NT2/D1 (cell line): ENCODE measurements at regions not wholly inside any gene's neighbourhood (a gene's known extent, or its start where the extent isn't known, plus 50 kb on each side); places are given as distances from the start of the nearest gene placed in this dataset.

ENCODE experiments used
- DNase-seq: peaks from one replicate; pipeline ENCODE4 v3.0.0-alpha.2; 2011; ENCODE audit warnings: low read depth, low spot score
- H3K27me3 ChIP-seq: 2 replicates; pipeline ENCODE4 v1.6.0; 2011; ENCODE audit warnings: mild to moderate bottlenecking; ENCODE audit not compliant: insufficient read length, insufficient read depth
- H3K36me3 ChIP-seq: 2 replicates; pipeline ENCODE4 v1.6.1; 2011; ENCODE audit warnings: mild to moderate bottlenecking, low read length, mixed read lengths; ENCODE audit not compliant: insufficient read depth, insufficient read length
- H3K4me1 ChIP-seq: 2 replicates; pipeline ENCODE4 v1.5.1; 2011; ENCODE audit not compliant: insufficient read depth, insufficient read length
- H3K4me3 ChIP-seq: 2 replicates; pipeline ENCODE4 v1.5.1; 2011; ENCODE audit warnings: low read depth; ENCODE audit not compliant: insufficient read length
- H3K9ac ChIP-seq: 2 replicates; pipeline ENCODE4 v1.6.0; 2011; ENCODE audit warnings: low read depth; ENCODE audit not compliant: insufficient read length
- H3K9me3 ChIP-seq: 2 replicates; pipeline ENCODE4 v1.5.1; 2011; ENCODE audit warnings: mild to moderate bottlenecking, low read length; ENCODE audit not compliant: insufficient read depth
- SUZ12 ChIP-seq: IDR thresholded peaks from 2 replicates; pipeline ENCODE4 v1.6.1; 2011; ENCODE audit not compliant: insufficient read length, insufficient read depth; ENCODE audit errors: extremely low read depth
- YY1 ChIP-seq: IDR thresholded peaks from 2 replicates; pipeline ENCODE4 v1.6.1; 2011; ENCODE audit not compliant: insufficient read length, insufficient read depth
- ZNF274 ChIP-seq: IDR thresholded peaks from 2 replicates; pipeline ENCODE4 v1.6.1; 2011; ENCODE audit warnings: mild to moderate bottlenecking, low read depth, low read length

DNA sequence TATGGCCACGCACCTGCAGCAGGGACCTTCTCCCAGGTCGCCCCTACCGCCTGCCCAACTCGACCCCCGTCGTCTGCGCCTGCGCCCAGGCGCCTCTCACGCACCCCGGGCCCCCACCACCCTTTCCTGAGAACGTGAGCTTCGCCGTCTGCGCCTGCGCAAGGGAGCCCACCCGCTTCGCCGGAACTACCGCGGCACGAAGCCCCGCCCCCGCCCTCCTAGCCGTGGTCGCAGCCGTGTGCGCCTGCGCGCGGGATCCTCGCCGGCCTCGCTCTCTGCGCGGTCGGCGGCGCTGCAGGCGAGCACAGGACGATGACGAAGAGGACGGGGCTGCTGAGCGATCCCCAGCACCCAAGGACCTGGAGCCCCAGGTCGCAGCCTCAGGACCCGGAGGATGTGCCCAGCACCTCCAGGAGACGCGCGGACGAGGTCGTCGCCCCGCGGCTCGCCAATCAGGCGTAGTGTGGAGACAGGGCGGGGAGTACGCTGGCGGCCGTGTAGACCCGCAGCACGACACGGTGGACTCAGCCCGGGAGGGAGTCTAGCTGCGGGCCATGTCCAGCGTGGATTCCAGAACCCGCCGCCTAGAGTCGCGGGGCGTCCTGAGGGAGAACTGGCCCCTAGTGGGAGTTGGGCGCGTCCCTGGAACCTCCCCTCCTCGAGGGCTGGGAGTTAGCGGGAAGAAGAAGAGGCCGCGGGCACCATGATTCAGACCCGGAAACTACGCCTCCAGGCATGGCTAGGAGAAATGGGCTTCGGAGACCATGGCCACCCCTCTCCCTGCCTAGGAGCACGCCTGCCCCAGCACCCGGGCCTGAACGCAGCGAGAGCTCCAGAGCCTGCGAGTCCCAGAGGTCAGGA, 1120.8 kb upstream of the TMEM132C start:
- Histone ChIP-seq H3K27me3 (no peaks in the 10 kb centered on the region), H3K36me3 (no peaks in the 10 kb centered on the region), H3K4me3 (no peak overlapping the region), H3K4me1 (peaks cover 6% of the 10 kb centered on the region), H3K9me3 (peaks cover 19% of the 10 kb centered on the region), H3K9ac (no peak overlapping the region)
- TF ChIP-seq ZNF274 = no peak
- TF ChIP-seq SUZ12 = no peak
- TF ChIP-seq YY1 = no peak
- no peak for DNase-seq

- Histone ChIP-seq H3K4me1 (peaks cover 6% of the 10 kb centered on the region), H3K36me3 (no peaks in the 10 kb centered on the region), H3K9ac (no peak overlapping the region), H3K4me3 (no peak overlapping the region), H3K9me3 (peaks cover 19% of the 10 kb centered on the region), H3K27me3 (no peaks in the 10 kb centered on the region)
- no peak for DNase-seq
- TF ChIP-seq ZNF274 (no peak), YY1 (no peak), SUZ12 (no peak)
These were observed 1119.8 kb upstream of the TMEM132C start for GRCh38 chr12:127146991-127147718.

DNA sequence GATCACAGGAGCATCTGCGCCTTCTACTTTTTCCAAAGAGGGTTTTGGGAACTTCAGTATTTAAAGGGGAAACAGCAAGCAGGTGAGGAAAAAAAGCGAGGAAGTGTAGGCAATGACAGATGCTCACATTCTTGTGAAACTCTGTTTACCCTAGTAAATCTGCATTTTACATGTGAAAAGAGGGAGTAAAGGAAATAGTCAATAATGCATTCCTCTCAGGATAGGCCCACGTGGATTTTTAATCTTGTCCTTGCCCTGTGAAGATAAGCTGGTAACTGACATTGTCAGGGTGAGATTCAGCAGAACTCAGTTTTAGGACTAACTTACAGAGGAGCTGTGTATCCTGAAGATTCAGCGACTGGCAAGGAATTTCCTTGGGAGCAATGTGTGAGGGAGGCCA, 1119.2 kb upstream of the TMEM132C start:
- no peak overlapping the region for H3K4me3 ChIP-seq
- H3K4me1 ChIP-seq = peaks cover 6% of the 10 kb centered on the region
- H3K36me3 ChIP-seq = no peaks in the 10 kb centered on the region
- no peak overlapping the region for H3K9ac ChIP-seq
- peaks cover 19% of the 10 kb centered on the region for H3K9me3 ChIP-seq
- TF ChIP-seq YY1 (no peak), ZNF274 (no peak), SUZ12 (no peak)
- H3K27me3 ChIP-seq = no peaks in the 10 kb centered on the region
- no peak for DNase-seq

GRCh38 chr12:127148318-127148717, 1118.7 kb upstream of the TMEM132C start:
- H3K4me1 ChIP-seq = peaks cover 6% of the 10 kb centered on the region
- TF ChIP-seq ZNF274 = no peak
- TF ChIP-seq SUZ12 = no peak
- TF ChIP-seq YY1 = no peak
- no peaks in the 10 kb centered on the region for H3K36me3 ChIP-seq
- no peaks in the 10 kb centered on the region for H3K27me3 ChIP-seq
- DNase-seq = no peak
- H3K9me3 ChIP-seq = peaks cover 19% of the 10 kb centered on the region
- H3K9ac ChIP-seq = no peak overlapping the region
- no peak overlapping the region for H3K4me3 ChIP-seq

GRCh38 chr12:127149226-127149964, 1117.6 kb upstream of the TMEM132C start:
- no peaks in the 10 kb centered on the region for H3K27me3 ChIP-seq
- DNase-seq = no peak
- H3K4me3 ChIP-seq = no peak overlapping the region
- TF ChIP-seq YY1 (no peak), SUZ12 (no peak), ZNF274 (no peak)
- peaks cover 6% of the 10 kb centered on the region for H3K4me1 ChIP-seq
- H3K9me3 ChIP-seq = peaks cover 19% of the 10 kb centered on the region
- no peak overlapping the region for H3K9ac ChIP-seq
- H3K36me3 ChIP-seq = no peaks in the 10 kb centered on the region

GRCh38 chr12:127150028-127150427, 1116.9 kb upstream of the TMEM132C start:
- H3K36me3 ChIP-seq = no peaks in the 10 kb centered on the region
- TF ChIP-seq ZNF274 = no peak
- TF ChIP-seq SUZ12 = no peak
- TF ChIP-seq YY1 = no peak
- H3K9ac ChIP-seq = no peak overlapping the region
- peaks cover 6% of the 10 kb centered on the region for H3K4me1 ChIP-seq
- H3K4me3 ChIP-seq = no peak overlapping the region
- H3K9me3 ChIP-seq = peaks cover 19% of the 10 kb centered on the region
- DNase-seq = no peak
- H3K27me3 ChIP-seq = no peaks in the 10 kb centered on the region
